Activated CD4-positive, alpha-beta T cell treated with anti-CD3 and anti-CD28 coated beads, Interleukin-2, Interleukin-6, amounts not matched to agents 100 ng/mL and 50 ng/mL, durations not matched to agents 16 hours and 8 hours (primary cell): ENCODE measurements at regions not wholly inside any gene's neighbourhood (a gene's known extent, or its start where the extent isn't known, plus 50 kb on each side); places are given as distances from the start of the nearest gene placed in this dataset.

Source experiments
- DNase-seq: peaks from one replicate; pipeline ENCODE4 v3.0.0-alpha.2; 2020

- DNase-seq, result no peak
These were observed 50.0 kb upstream of the LCTL start for GRCh38 chr15:66615846-66616245.

GRCh38 chr15:66617137-66618090 is 51.6 kb upstream of the LCTL start:
- no peak for DNase-seq

GRCh38 chr15:66619152-66619903 is 53.5 kb upstream of the LCTL start:
- peak; percentile 60 for DNase-seq

- no peak for DNase-seq
These were observed 54.5 kb upstream of the LCTL start for GRCh38 chr15:66620341-66620740.

- no peak for DNase-seq
These were observed 55.0 kb upstream of the LCTL start for GRCh38 chr15:66620744-66621344.

DNA sequence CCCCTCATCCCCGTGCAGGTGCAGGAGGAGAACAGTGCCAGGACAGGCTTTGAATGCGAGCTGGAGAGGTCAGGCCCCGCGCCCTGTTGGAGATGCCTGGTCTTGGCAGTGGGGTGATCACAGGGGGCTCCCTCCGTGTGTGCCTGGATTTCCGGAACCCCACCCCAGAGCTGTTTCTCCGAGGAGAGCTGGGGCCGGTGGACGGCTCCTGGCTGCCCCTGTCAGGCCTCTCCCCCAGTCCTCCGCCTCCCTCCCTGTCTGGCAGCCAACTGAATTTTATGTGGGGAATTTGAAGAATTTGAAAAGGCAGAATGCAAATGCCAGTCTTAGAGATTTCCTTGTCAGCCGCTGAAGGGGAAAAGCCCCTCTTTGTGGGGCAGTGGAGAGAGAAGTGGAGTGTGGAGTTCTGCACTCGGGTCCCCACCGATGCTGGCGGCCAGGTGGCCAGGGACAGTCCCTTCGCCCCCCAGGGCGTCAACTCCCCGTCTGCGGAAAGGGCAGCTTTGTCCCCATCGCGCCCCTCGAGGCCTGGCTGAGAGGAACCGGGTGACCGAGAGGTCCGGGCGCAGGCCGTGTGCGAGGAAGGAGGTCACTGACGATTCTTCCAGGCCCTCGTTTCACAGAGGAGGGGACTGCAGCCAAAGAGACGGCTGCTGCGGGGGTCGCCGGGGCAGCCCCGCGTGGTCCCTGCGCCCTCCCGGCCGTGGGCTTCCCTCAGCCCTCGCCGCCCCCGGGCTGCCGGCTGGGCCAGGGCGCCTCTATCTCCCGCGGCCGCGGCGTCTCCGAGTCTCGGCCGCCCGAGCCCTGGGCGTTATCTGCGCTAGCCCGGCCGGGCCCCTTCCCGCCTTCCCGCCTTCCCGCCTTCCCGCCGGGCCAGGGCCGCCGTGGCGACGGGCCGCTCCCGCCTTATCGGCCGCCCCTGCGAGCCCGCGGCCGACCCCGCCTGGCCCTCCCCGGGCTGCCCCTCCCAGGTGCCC is 56.0 kb upstream of the LCTL start:
- no peak for DNase-seq

- no peak for DNase-seq
These were observed 56.8 kb upstream of the LCTL start for GRCh38 chr15:66622591-66623022.

- DNase-seq, result no peak
These were observed 58.1 kb upstream of the LCTL start for GRCh38 chr15:66623801-66624453.

- DNase-seq, result no peak
These were observed 59.7 kb upstream of the LCTL start for GRCh38 chr15:66625531-66625930.

DNA sequence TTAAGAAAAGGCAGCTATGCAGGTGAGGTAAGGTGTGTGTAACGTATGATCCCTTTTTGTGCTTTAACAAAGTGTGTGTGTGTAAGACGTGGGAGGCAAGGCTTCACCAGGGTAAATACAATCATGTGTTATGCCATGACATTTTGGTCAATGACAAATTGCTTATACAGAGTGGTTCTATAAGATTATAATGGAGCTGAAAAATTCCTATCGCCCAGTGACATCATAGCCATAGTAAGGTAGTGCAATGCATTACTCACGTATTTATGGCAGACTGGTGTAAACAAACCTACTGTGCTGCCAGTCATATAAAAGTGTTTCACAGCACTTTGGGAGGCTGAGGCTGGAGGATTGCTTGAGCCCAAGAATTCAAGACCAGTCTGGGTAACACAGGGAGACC is 60.2 kb upstream of the LCTL start:
- no peak for DNase-seq

DNA sequence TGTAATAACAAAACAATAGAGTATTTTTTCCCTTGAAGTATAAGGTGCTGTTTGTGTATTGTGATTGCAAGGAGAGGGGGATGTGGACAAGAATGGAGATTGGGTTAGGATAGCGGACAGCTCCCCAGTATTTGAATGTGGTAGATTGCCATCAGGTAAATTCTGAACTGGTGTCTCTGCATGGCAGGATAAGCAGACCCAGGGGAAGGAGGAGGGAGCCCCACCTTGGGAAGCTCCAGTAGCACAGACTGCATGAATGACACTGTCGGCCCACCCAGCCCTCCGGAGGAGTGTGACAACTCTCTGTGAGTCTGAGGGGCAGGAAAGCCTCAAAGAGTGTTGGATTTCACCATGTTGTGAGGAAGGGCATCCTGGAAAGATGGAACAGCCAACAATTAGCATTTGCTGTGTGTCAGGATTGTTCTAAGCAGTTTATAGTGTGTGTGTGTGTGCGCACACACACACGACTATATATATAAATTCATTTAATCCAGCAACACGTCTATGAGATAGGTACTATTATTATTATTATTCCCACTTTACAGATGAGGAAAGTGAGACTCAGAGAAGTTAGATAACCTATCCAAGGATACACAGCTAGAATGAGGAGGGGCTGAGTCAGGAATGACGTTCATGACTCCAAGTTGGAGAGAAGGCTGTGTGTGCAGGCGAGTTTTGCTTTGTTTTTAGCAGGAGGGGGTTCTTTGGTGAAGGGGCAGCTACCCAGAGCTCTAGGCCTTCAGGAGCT is 63.4 kb upstream of the LCTL start:
- no peak for DNase-seq

GRCh38 chr15:66629817-66630576 is 64.2 kb upstream of the LCTL start:
- DNase-seq, result no peak

GRCh38 chr15:66630801-66631351 is 65.1 kb upstream of the LCTL start:
- DNase-seq, result no peak

- DNase-seq, result no peak
These were observed 65.9 kb upstream of the LCTL start for GRCh38 chr15:66631616-66632263.

GRCh38 chr15:66633041-66633937 is 67.5 kb upstream of the LCTL start:
- DNase-seq, result no peak

DNA sequence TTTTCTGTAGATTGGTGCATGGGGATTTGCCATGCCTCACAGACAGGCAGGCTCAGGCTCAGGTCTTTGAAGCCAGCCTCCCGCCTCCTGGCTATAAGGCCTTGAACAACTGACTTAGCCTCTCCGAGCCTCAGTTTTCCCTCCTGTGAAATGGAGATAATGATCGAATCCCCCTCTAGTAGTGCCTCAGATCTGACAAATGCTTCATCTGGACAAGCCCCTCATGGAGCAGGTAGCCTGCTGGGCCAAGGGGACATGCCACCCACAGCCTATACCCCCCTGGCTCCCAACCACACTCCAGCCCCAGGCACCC is 68.1 kb upstream of the LCTL start:
- DNase-seq, result no peak

GRCh38 chr15:66634540-66634939 is 67.5 kb upstream of the SMAD6 start:
- no peak for DNase-seq

DNA sequence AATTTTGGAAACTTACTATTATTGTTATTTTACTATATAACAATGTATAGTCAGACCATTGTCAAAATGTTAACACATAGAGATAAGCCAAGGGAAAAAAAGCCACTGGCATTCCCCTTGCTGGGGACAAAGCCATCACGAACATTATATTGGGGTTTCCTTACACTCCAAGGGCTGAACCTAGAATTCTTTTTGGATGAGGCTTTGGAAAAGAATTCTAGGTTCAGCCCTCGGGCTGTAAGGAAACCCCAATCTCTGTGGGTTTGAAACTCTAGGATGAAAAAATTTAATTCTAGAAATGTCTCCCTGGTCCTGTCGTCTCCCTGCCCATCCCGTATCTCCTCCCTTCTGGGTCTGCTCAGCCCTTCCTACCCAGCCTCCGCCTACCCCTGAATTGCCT is 67.0 kb upstream of the SMAD6 start:
- no peak for DNase-seq

DNA sequence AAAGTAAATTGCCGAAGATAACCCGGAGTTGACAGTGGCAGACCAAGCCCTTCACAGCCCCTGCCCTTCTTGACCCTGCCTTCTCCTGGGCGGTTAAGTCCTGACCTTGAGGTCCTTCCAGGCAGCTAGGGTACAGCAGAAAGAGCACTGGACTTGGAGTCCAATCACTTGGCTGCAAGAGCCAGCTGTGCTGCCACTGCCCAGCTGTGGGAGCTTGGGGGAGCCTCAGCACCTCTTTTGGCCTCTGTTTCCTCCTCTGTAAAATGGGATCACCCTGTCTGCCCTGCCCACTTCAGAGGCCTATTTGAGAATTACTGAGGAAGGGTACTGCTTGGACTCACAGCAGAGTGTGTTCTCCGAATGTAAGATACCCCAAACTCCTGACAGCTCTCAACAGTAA is 66.2 kb upstream of the SMAD6 start:
- no peak for DNase-seq
